ENCODE measurements at regions not wholly inside any gene's neighbourhood (a gene's known extent, or its start where the extent isn't known, plus 50 kb on each side); places are given as distances from the start of the nearest gene placed in this dataset.

DNA sequence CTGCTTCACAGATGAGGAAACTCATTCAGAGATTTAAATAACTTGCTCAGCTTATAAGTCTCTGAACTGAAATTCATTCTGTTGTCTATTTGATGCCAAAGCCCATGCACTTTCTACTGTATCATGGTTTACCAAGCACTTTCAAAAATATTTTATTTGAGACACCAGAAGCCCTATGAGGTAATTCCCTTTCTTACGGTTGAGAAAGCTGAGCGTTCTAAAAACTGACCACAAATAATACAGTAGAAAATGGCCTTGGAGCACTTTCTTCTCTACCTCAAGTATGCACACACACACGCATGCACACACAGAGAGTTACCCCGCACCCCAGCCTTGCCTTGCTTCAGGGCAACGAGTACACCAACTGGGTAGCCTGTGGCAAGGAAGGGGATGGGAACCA lies 228.5 kb downstream of the RFC3 start:
- no peak overlapping the region for H3K4ac ChIP-seq (ENCODE audit: low read depth, low read length)
- no peak overlapping the region for H2AFZ ChIP-seq (replicated peaks; ENCODE audit: low read length, poor library complexity)
- H4K91ac ChIP-seq (ENCODE audit: insufficient read depth, low read depth, low read length) = no peak overlapping the region
- DNase-seq (no peak), ATAC-seq (ENCODE audit: low read depth) (no peak)
- H3K9ac ChIP-seq (ENCODE audit: low read depth, low read length) = no peak overlapping the region
- no peak overlapping the region for H2BK5ac ChIP-seq (ENCODE audit: low read depth, low read length, poor library complexity, severe bottlenecking)
- no peak for TF ChIP-seq BHLHE40 (IDR thresholded peaks at IDR 0.05; ENCODE audit: low read depth, low read length)
- no peak for TF ChIP-seq RFX5 (IDR thresholded peaks at IDR 0.05; ENCODE audit: low read depth, low read length)
- TF ChIP-seq, protein P1, sequence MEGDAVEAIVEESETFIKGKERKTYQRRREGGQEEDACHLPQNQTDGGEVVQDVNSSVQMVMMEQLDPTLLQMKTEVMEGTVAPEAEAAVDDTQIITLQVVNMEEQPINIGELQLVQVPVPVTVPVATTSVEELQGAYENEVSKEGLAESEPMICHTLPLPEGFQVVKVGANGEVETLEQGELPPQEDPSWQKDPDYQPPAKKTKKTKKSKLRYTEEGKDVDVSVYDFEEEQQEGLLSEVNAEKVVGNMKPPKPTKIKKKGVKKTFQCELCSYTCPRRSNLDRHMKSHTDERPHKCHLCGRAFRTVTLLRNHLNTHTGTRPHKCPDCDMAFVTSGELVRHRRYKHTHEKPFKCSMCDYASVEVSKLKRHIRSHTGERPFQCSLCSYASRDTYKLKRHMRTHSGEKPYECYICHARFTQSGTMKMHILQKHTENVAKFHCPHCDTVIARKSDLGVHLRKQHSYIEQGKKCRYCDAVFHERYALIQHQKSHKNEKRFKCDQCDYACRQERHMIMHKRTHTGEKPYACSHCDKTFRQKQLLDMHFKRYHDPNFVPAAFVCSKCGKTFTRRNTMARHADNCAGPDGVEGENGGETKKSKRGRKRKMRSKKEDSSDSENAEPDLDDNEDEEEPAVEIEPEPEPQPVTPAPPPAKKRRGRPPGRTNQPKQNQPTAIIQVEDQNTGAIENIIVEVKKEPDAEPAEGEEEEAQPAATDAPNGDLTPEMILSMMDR (conservative IDR thresholded peaks at IDR 0.05; ENCODE audit: low read depth, low read length) = no peak
- TF ChIP-seq MAZ (IDR thresholded peaks at IDR 0.05; ENCODE audit: borderline replicate concordance, low read depth, low read length) = no peak
- no peak for TF ChIP-seq MXI1 (IDR thresholded peaks at IDR 0.05; ENCODE audit: borderline replicate concordance, low read depth, low read length)
- no peak for TF ChIP-seq POLR2A (IDR thresholded peaks at IDR 0.05; ENCODE audit: low read depth, low read length)
- TF ChIP-seq NFE2L2 (IDR thresholded peaks at IDR 0.05; ENCODE audit: low read depth, low read length) = no peak
- no peak overlapping the region for H2BK120ac ChIP-seq (ENCODE audit: low read depth, low read length)
- no peak overlapping the region for H3K4me3 ChIP-seq (ENCODE audit: insufficient read depth, low read depth, low read length)
- intact Hi-C loops (cut with micrococcal nuclease) = no loop called here
- no peak overlapping the region for H3K23ac ChIP-seq (ENCODE audit: low read depth, low read length)
- H3K79me1 ChIP-seq (ENCODE audit: low read depth in 1 of 2, low read length in 2 of 2) = no peaks in the 10 kb centered on the region
- no peaks in the 10 kb centered on the region for H3K9me1 ChIP-seq (ENCODE audit: insufficient read depth, low read length)
- ChIA-PET CTCF (no interaction called here), POLR2A (ENCODE audit: unreplicated experiment) (no interaction called here)
- H2BK20ac ChIP-seq (ENCODE audit: low read depth, low read length) = no peak overlapping the region
- no peak overlapping the region for H2AK9ac ChIP-seq (replicated peaks; ENCODE audit: low read depth, low read length, poor library complexity)
- H3K36me3 ChIP-seq (ENCODE audit: control insufficient read depth, insufficient read depth, low read length) = no peaks in the 10 kb centered on the region
- no peak overlapping the region for H2AK5ac ChIP-seq (ENCODE audit: low read depth, low read length)
- in situ Hi-C loops (cut with MboI; ENCODE audit: low sequenced_read_pairs) = no loop called here
- no peak overlapping the region for H3K56ac ChIP-seq (ENCODE audit: extremely low read depth, insufficient read depth, low read length)
- H3K9me3 ChIP-seq (ENCODE audit: control insufficient read depth, insufficient read depth, low read length) = no peaks in the 10 kb centered on the region
- dilution Hi-C loops (cut with HindIII; ENCODE audit: low sequenced_read_pairs, unreplicated experiment) = no loop called here
- H4K8ac ChIP-seq (ENCODE audit: low read depth in 2 of 2, low read length in 2 of 2) = no peak overlapping the region
- H3K27me3 ChIP-seq (ENCODE audit: control insufficient read depth, insufficient read depth, low read length) = no peaks in the 10 kb centered on the region
- no peak overlapping the region for H3K14ac ChIP-seq (replicated peaks; ENCODE audit: low read depth, low read length)
- peaks cover 2% of the 10 kb centered on the region; the same call in 1 of the 2 replicates for H3K4me1 ChIP-seq (ENCODE audit: control insufficient read depth, insufficient read depth, low read length)
- H2BK15ac ChIP-seq (ENCODE audit: low read depth, low read length) = no peak overlapping the region
- H4K5ac ChIP-seq (ENCODE audit: low read depth, low read length) = no peak overlapping the region
- no CpG with 5 or more reads among the region's 5 CpGs for WGBS, 2 experiments (ENCODE audit: extremely low coverage in 2 of 2, insufficient read length in 1 of 2)
- no peak overlapping the region for H3K4me2 ChIP-seq (ENCODE audit: low read depth, low read length)
- no TSS peak for BruUV-seq (replicated peaks)
- H3K27ac ChIP-seq (ENCODE audit: insufficient read depth, low read length) = no peak overlapping the region
- no peaks in the 10 kb centered on the region for H4K20me1 ChIP-seq (ENCODE audit: insufficient read depth, low read length)
- no peak overlapping the region for H3K18ac ChIP-seq (ENCODE audit: low read depth, low read length)

All from IMR-90 (cell line).